NCI-H187 treated with DMSO at 0.1 percent for 48 hours (cell line): ENCODE measurements at regions not wholly inside any gene's neighbourhood (a gene's known extent, or its start where the extent isn't known, plus 50 kb on each side); places are given as distances from the start of the nearest gene placed in this dataset.

ENCODE experiments used
- DNase-seq: peaks from one replicate; lab custom pipeline; 2025; lab: John Stamatoyannopoulos, UW

DNA sequence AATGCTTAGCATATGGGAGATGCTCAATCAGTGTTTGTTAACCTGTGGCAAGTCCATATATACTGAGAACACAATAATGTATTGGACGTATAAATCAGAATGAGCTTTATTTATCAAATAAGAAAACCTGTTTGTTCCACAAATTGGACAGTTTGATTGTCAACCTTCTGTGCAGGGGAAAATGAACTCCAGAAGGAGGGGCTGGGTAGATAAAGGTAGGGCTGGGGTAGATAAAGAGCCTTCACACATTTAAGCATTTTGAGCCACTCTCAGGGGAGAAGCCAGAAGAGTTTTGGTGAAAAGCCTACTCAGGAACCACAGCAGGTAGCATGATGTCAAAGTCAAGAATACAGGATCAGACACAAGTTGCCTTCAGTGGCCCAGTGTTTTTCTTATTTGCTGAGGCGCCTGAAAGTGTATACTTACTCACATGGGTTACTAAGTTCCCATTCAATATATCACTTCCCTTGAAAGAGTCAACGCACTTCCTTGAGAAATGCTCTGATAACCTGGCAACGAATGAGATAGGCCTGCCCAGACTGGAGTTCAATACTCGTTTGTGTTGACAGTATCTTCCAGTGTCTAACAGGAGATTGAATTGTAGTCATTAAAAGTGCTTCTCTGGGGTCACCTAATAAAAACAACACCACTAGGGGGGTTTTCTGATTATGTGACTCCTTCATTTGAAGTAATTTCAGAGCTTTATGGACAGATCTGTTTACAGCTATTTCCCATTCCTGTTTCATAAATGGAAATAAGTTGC, 263.9 kb upstream of the CITED2 start:
- DNase-seq: no peak

DNA sequence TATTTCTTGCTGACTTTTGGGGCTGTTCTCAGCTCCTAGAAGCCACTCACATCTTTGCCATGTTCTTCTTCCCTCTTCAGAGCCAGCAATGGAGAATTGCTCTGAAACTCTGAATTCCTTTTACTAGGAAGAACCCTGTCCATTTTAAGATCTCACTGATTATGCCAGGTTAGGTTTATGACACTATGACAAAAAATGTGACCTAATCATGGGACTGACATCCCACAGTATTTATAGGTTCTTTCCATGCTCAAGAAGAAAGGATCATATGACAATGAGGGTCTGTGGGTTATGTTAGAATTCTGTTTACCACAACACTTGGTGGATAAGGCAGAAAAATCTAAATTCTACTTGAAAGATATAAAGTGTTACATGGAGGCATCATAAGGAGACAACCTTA, 263.3 kb upstream of the CITED2 start:
- DNase-seq: no peak

DNA sequence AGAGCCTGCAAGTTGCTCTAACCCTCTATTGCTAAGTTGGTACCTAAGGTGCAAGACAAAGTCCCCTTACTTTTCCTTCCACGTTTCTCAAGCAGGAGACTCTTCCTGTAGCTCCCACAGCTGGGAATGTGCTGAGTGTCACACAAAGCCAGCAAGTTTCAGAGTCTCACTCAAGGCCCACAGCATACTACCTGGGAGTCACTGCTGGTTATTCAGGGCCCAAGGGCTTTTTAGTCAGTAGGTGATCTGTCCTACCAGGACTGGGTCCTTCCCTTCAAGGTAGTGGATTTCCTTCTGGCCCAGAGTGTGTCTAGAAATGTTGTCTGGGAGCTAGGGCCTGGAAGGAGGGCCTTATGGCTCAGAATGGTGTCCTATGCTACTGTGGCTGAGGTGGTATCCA, 261.9 kb upstream of the CITED2 start:
- DNase-seq: no peak

DNA sequence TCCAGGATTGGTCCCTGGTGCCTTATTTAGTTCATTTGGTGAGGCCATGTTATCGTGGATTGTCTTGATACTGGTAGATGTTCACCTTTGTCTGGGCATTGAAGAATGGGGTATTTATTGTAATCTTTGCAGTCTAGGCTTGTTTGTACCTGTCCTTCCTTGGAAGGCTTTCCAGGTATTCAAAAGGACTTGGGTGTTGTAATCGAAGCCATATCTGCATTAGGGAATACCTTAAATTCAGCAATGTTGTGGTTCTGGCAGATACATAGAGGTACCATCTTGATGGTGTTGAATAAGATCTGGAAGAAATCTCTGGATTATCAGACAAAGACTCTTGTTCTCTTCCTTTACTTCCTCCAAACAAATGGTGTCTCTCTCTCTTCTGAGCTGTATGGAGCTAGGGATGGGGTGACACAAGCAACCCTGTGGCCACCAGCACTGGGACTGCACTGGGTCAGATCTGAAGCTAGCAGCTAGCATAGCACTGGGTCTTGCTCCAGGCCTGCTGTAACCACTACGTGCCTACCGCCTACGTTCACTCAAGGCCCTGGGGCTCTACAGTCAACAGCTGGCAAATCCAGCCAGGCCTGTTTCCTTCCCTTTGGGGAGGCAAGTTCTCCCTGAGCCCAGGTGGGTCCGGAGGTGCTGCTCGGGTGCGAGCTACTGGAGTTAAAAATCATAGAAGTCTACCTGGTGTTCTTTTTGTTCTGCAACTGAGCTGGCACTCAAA, 261.1 kb upstream of the CITED2 start:
- DNase-seq: no peak

DNA sequence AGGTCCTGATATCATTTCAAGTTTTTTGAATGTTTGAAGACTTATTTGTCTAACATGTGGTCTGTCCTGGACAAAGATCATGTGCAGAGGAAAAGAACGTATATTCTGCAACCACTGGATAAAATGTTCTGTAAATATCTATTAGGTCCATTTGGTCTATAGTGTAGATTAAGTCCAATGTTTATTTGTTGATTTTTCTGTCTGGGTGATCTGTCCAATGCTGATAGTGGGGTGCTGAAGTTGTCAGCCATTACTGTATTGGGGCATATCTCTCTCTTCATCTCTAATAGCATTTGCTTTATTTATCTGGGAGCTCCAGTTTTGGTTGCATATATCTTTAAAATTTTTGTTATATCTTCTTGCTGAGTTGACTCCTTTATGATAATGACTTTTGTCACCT, 258.4 kb upstream of the CITED2 start:
- no peak for DNase-seq

DNA sequence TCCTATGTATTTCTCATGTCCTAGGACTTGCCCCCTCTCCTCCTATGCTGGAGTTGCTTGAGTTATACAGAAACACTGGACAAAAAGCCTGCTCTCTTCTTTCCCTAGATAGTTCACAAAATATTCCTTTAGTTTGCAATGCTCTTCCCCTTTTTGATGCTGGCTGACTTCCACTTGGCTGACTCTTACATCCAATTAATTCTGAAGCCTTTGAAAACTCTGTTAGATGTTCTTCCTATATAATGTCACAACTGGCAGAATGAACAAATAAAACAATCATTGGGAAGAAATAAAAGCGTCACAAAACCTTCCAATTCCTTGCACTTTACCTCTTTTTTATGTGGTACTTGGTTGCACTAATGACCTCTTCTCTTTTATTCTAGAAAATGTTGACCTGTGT, 253.8 kb upstream of the CITED2 start:
- no peak for DNase-seq

DNA sequence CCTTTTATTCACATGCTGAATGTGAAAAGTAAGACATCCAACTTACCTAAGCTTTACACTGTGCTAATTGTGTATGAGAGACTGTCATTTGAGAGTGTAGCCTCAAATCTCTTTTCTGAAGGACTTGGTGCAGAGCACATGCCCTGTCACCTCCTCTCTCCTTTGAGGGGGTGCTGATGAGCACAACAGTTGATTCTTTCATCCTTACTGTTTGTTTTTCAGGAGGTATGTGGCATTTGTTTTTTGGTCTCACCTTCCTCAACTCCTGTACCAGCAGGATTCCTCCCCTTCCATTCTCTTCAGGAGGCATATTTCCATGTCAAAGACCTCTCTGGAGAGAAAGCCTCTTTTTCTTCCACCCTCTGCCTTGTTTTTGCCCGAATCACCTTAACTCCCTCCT, 252.6 kb upstream of the CITED2 start:
- DNase-seq: no peak

DNA sequence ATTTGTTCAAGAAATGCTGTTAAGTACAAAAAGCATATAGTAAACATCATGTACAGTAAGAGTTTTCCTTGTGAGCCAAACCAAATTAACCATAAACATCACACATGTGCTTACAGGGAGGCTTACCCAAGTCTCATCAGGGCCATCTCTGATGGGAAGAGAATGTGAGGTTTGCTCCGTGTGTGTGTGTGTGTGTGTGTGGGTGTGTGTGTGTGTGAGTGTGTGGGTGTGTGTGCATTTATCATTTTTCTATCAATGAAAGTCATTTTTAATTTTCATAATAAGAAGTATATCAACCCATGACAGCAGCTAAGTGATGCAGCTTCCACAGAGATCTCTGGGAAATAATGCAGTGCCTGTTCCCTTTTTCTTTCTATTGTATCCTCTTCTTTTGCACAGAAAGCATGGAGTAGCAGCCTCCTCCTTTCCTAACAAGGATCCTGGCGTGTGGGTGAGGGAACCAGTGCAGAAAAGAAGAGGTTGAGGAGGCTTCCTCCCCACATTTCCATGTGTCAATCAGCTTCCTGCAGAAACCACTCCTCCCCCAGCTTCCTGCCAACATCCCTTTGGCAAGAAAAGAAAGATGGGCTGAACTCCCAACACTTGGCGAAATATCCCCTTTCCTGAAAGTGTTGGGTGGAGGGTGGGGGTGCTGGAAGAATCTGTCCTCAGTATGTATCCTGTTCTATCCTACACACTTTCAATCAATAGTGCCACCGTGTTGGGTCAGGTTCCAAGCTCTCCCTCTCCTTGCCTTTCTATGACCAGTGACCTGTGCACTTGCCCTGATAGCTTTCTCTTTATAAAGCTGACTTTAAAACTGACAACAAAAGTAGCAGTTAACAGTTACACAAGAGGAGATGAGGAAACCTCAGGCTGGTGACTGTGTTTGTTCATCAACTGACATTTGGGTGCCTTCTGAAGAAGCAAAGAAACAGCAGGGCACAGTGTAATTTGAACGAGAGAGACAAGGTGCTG, 251.8 kb upstream of the CITED2 start:
- DNase-seq: no peak

DNA sequence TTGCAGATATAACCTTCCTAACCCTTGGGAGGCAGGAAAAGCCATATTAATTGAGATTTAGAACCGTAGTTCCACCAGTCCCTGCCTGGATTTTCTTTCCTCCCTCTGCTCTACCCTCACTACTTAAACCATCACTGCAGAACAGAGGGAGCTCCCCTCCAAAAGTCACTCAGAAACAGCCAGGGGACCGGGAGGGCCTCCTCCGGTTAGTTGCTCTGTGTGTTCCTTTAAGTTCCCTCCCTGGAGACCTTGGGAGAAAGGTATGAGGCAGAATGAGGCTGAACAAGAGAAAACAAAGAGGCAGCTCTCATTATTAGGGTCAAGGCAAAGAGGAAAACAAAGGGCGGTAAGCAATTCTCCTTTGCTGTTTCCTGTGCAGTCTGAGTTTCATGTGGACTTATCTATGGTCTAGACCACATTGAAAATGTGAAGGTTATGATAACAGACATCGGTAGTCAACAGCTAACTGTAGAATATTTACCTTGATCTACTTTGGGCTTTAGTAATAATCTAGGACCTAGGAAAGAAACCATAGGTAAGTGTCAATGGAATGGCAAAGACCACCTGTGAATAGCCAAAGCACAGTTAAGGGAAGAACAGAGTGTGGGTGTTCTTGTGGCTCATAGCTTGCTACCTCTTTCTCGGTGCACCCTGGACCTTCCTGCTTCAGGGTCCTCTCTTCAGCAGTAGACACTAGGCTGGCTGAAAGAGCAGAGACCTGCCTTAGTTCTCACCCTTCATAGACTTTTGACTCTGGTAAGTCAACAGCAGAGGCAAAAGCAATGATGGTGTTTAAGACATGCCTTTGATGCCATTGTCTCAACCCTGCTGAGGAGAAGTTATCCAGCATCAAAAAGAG, 250.9 kb upstream of the CITED2 start:
- DNase-seq: no peak

DNA sequence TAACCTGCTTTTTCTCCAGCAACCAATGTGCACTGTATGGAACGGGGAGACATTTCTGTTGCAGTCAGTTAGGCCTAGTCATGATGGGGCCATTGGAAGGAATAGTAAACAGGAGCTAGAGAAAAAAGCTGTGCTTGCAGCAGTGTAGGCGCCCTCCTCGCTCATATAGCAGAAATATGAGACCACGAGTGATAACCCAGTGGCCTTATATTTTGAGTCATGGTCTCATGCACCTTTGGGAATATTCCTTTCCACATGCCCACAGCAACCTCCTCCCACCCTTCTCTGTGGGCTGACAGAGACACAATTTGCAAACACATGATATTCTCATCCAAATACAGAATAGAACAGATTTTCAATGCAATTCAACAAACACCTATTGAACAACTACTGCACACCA, 248.9 kb upstream of the CITED2 start:
- no peak for DNase-seq

DNA sequence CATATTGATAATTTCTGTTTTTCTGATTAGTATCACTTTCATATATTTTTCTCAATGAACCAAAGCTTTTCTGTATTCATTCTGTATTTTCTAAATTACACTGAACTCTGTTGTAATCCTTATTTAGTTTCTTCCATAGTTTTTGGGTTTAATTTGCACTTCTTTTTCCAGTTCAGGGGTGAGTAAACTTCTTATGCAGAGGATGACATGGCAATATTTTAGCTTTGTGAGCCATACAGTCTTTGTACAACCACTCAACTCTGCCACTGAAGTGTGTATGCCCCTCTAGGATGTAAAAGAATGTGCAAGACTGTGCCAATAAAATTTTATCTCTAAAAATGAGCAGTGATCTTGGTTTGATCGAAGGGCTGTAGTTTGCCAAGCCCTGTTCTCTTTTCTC, 239.0 kb upstream of the CITED2 start:
- DNase-seq: no peak

DNA sequence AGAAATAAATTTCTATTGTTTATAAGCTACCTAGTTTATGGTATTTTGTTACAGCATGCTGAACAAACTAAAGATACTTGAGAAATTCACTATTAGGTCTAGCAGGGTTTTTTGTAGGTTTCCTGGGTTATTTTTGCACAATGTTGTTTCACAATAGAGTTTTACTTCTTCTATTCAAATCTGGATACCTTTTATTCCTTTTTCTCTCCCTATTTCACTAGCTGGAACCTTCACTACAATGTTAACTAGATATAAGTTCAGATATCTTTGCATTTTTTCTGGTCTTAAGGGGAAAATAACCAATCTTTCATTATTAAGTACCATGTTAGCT, 237.7 kb upstream of the CITED2 start:
- DNase-seq: no peak

DNA sequence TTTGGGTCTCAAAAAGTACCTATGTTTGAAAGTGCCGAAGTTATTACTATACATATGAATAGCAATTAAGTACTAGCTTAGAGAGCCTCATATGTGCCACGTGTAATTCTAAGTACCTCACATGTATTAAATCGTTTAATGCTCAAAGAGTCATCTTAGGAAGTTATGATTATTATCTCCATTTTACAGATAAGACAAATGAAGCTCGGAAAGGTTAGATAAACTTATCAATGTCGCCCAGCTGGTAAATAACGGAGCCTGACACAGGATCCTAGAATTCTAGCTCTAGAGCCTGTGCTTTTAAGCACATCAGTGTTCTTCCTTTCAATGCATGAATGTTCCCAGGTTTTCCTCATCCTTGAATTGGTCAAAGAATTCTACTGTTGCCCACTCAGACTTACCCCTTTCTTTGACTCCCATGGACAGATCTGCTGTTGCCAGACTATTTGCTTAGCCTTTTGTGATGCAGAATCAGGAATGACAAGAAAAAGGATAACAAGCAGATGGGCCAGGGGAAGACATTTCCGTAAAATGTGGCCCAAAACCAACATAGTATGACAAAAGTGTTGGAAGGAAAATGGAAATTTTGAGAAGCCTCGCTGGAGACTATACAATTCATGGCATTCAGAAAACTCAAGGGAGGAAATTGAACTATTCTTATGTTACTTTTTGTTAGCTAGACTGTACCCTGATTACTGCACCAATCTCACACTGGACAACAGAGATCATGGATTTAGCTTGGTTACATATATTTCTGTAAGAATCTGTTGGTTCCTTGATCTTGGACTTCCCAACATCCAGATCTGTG, 237.1 kb upstream of the CITED2 start:
- no peak for DNase-seq

DNA sequence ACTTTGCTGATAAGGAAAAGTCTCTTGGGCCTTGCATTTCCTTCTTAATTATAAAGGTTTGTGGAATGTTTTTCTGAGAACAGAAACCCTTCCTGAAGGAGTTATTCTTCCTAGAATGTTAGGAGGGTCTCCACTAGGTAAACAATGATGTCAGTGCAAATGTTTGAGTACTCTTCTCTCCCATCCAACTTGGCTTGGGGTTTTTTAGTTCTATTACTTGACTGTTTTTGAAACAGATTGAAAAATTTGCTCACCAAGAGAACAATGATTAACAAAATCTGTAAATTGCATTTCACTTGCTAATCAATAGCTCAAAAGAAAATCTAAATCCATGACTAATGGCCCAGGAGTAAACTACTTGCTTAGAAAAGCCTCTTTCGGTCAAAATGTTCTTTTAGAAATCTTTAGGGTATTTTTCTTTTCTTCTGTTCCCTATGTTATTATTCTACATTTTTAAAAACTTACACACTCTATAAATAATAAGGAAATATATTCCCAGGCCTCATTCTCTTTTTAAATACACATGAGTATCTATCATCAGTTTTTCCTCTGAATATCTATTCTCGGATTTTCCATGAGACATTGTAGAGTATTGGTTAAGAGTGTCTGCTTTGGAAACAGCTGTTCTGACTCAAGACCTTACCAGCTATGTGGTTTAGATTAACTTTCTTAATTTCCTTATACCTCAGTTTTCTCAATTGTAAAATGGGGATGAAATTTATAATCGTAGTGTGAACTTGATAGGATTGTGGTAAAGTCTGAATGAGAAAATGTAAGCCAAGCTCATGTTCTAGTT, 234.2 kb upstream of the CITED2 start:
- DNase-seq: no peak

DNA sequence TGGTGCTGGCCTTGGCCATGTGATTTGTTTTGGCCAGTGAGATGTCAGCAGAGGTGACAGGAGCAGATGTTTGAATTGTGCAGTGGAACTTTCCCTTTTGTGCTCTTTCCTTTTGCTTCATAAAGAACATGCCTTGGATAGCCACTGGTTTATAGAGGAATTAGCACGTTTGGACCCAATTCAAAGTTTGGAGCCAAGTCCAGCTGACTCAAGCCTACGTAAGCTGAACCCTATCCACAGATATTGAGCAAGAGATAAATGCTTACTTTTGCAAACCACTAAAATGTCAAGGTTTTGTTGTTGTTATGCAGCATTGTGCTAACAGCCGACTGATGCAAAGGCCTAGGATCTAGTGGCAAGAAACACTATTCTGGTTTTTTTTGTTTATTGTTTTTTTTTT, 230.9 kb upstream of the CITED2 start:
- no peak for DNase-seq

DNA sequence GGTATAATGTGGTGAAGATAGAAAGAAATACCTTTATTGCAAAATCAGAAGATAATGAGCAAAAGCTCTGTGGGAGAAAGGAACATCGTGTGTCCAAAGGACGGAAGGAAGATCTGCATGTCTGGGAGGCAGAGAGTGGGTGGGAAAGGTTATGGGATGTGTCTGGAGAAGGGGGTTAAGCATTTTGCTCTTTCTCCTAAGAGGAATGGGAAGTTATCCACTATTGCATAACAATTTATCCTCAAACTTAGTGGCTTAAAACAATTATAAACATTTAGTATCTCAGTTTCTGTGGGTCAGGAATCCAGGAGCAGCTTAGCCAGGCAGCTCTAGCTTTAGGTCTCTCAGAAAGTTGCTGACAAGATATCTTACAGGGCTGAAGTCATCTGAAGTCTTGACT, 229.1 kb upstream of the CITED2 start:
- DNase-seq: no peak

DNA sequence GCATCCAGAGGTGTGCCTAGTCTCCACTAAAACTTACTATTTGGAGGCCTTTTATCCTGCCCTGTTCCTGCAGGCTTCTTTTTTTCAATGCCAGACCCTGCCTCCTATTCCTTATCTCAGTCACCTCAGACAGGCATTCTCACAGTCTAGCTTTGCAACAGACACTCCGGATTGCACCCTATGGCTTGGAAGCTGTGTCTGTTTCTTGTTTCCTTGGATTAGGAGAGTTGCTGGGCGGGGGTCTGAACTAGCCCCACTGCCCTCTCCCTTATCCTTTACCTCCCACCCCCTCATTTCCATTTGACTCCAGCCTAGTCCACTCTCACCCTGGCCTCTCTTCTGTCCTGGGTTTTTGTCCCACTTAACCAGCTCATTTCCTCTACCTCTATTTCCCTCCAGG, 228.1 kb upstream of the CITED2 start:
- DNase-seq: no peak

DNA sequence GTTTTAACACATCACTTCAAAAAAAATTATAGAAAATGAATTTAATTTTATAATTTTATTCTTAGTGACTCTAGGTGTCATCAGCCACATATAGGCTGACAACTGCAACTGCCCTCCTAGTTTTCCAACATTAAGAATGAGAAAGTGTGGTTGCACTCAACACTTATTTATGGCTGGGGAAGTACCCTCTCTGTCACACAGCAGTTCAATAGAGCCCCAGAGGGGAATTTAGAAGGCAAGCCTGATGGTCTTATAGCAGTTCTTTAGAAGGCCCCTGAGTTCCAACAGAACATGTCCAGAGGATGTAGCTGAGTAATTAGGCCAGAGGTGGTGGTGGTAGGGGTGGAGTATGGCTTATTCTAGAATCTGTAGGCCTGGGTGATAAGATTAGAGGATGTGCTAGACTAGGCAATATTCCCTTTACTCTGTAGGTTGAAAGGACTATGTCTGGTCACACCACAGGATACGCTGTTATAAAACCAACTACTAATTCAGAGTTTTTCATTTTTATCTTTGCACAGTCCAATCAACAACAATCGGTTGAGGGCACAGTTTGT, 226.5 kb upstream of the CITED2 start:
- no peak for DNase-seq

DNA sequence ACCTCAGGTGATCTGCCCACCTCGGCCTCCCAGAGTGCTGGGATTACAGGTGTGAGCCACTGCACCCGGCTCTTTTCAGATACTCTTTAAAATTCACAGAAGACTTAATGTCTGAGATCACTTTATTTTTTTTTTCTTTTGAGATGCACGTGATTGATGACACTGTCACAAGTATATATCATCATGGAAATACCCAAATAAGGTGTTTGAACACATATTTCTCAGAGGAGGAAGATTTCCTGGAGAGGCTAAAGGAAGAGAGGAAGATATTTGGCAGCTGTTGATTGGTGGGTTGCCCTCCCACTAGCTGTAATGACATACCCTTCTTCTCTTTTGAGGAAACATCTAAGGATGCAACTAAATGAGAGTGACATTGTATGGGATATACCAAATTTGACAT, 225.9 kb upstream of the CITED2 start:
- DNase-seq: no peak
